NCI-H82 treated with DMSO at 0.1 percent for 48 hours (cell line): ENCODE measurements at regions not wholly inside any gene's neighbourhood (a gene's known extent, or its start where the extent isn't known, plus 50 kb on each side); places are given as distances from the start of the nearest gene placed in this dataset.

Experiments
- DNase-seq: peaks from one replicate; lab custom pipeline; 2025; ENCODE audit not compliant: unreplicated experiment; lab: John Stamatoyannopoulos, UW

DNA sequence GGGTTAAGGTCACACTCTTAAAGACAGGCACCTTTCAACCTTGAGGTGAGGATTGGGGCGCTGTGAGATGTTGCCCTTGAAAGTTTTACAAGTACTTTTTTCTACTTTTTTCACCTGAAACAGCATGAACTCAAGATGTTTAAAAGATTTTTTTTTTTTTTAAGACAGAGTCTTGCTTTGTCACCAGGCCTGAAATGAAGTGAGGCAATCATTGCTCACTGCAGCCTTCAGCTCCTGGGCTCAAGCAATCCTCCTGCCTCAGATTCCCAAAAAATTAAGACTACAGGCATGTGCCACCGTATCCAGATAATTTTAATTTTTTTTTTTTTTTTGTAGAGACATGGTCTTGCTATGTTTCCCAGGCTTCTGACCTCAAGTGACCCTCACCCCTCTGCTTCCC lies 243.9 kb downstream of the DIO2 start:
- no peak for DNase-seq

DNA sequence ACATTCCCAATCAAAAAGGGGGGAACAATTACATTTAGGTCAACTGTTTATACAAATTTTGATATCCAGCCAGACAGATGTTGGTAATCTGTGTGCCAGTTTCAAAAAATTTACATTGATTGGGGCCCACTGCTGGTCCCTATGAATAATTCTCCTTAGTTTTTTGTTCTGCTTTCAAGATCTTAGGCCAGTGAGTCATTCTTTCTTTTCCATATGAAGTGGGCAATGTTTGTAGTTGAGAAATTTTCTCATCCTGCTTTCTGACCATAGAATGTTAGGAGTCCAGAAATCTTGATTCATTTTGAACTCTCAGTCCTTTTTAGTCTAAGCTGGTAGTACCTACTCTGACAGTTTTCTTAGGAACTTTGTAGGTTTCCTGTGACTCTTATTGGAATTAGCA lies 244.3 kb downstream of the DIO2 start:
- DNase-seq, result no peak

DNA sequence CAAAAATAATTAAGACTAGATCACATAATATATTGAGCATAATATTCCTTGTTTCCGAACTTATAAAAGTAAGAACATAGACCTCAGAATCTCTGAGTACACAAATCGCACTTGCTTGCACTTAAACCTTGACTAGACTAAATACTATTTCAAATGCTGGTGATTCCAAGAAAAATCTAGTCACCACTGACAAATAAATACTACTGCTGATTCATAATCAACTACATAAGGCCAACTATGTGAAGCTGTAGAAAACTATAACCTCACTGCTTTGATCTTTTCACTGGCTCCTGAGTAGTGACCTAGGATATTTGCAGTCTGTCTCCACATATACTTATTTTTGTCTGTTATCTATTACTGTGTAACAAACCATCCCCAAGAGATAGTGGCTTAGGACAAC lies 245.4 kb downstream of the DIO2 start:
- no peak for DNase-seq

DNA sequence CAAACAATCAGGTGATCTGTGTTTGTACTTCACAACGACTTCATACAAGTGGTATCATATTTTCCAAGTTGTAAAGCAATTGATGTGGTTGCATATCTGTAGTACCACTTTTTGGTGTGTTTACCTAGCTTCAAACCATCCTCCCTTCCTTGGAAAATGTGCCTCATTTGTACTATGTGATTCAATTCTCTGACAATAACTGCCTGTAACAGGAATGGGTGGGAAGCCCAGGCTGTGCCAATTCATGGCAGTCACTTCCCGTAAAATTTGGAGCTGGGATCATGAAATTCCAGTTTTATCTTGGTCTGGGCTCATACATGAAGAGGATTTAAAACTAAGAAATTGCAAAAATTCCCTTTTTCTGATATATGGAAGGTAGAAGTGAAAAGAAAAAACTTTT lies 250.1 kb downstream of the DIO2 start:
- no peak for DNase-seq

- no peak for DNase-seq
Measured at GRCh38 chr14:79960288-79960687, 251.0 kb downstream of the DIO2 start.

- DNase-seq, result no peak
Measured at GRCh38 chr14:79951572-79951971, 259.7 kb downstream of the DIO2 start.

DNA sequence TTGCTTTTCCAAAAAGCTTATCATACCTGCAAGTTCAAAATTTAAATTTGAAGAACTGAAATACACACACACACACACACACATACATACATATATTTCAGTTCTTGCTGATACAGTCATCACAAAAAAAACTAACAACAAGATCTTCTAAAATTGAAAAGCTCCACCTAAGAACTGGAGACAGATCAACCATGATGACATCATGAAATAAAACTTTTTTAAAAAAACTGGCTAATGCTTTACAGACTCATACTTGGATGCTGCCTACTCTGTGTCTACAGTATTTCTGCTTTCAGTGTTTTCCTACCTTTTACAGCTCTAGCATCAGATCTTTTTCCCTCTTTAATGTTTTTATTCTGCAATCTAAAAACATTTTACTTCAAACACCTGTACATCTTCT lies 261.4 kb downstream of the DIO2 start:
- DNase-seq, result no peak

DNA sequence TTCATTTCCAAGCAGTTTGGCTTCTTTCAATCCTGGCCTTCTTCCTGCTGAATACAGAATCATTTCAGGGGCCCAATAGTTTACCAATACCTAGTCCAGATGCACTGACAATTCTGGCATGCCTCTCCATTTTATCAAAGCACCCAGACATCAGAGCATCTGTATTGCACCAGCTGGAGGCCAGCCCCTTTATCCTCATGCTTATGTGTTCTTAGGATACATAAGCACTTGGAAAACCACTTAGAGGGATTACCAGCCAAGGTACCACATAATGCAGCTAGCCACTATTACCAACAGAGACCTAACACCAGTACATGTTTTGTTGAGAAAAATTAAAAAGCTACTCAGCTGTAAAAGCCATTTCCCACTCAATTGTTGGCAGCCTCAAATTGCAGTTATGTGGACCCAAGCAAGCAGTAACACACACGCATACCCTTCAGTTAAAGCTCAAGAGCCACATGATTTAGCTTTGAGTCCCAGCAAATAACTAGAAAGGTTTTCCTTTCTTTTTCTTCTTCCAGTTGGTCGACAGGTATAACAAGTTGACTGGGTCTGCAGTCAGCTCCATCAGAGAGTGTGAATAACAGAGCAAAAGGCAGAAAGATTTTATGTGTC lies 263.8 kb downstream of the DIO2 start:
- DNase-seq, result peak; percentile 79

DNA sequence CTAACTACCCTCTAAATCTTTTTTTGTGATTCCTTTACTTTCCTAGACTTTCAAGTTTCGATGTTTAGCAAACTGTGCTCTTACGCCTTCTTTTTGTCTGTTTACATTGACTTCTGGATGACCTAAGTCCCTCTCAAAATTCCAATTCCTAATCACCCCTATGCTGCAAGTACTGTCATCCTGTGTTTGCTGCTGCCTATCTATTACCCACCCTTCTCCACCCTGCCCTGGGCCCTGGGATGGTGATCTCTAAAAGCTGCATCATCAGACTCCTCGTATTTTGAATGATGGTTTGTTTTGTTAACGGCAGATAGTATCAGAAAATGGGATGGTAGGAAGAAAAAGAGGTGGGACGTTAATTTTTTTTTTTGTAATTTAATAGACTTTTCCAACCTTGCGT lies 272.1 kb downstream of the DIO2 start:
- DNase-seq, result no peak

DNA sequence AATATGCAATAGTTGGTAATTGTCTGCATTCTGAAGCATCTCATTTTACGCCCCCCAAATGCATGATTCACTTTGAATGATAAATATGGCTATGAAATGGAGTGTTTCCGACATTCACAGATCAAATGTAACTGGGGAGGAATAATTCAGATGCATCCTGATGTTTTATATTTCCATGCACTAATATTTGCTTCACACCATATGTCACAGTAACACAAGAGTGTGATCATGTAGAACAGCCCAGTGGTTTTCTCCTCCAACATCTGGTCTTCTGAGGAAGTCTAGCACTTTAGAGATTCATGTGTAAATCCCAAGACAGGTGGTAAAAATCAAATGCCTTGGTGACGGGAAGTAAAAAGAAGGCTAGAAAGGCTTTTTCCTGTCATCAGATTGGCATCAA lies 273.1 kb downstream of the DIO2 start:
- no peak for DNase-seq

DNA sequence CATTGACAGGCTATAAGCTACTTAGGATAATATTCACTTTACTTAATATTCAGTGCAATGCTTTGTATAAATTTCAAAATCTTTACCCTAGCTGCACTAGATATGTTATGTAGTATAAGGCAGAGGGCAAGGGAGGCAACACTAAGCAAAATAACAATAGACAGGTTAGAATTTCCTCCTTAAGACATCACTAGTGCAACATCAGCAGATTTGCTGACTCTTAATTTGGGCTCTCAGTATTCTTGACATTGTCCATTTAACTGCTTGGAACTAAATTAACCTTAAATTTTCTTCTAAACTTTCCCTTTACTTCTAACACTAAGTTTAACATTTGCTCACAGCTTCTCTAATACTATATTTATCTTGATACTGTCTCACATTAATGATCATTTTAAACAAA lies 273.9 kb downstream of the DIO2 start:
- DNase-seq, result no peak

GRCh38 chr14:79924551-79924950 lies 286.8 kb downstream of the DIO2 start:
- no peak for DNase-seq

GRCh38 chr14:79920180-79920692 lies 291.1 kb downstream of the DIO2 start:
- DNase-seq, result no peak
